HG03378 (cell line): ENCODE measurements at regions not wholly inside any gene's neighbourhood (a gene's known extent, or its start where the extent isn't known, plus 50 kb on each side); places are given as distances from the start of the nearest gene placed in this dataset.
"Not testable (repeated sequence)": the region's sequence is repeated elsewhere in the genome, so short reads cannot be mapped to it uniquely, and the experiment has no call there.

ENCODE experiments used
- ATAC-seq: cut with Tn5 transposase; IDR thresholded peaks from one replicate; pipeline ENCODE4 v1.9.1; 2021; ENCODE audit warnings: mild to moderate bottlenecking, moderate library complexity; ENCODE audit not compliant: unreplicated experiment

DNA sequence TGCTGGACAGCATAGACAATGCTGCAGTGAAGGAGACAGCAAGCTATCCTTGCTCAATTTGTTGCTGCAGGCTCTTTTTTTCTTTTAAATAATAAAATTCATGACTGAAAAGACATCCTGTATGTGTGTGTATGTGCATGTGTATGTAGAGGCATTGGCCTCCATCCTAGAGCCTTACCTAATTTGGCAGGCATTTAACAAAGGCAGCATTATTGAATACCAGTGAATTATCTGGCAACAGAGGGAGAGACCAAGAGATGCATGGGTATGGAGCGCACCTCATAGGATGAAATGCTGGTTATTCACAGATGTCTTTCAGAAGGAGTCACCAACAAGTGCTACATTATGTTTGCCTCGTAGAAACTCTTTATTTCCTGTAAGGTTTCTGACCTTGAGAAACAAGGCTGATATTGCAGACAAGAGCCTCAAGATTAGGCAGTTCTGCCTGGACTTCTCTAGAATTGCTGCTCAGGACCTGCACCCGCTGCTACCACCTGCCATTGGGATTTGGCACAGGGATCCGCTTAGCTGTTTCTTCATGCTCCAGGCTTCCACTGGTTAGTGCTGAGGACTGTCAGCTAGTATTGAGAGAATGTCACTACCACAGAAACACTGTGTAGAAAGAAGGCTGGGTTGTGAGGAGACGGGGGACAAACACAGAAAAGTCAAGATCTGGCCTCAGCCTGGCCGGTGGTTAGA is 247.7 kb upstream of the RFX3 start:
- ATAC-seq = no peak

- no peak for ATAC-seq
Measured at GRCh38 chr9:3769646-3770045, 243.8 kb upstream of the RFX3 start.

DNA sequence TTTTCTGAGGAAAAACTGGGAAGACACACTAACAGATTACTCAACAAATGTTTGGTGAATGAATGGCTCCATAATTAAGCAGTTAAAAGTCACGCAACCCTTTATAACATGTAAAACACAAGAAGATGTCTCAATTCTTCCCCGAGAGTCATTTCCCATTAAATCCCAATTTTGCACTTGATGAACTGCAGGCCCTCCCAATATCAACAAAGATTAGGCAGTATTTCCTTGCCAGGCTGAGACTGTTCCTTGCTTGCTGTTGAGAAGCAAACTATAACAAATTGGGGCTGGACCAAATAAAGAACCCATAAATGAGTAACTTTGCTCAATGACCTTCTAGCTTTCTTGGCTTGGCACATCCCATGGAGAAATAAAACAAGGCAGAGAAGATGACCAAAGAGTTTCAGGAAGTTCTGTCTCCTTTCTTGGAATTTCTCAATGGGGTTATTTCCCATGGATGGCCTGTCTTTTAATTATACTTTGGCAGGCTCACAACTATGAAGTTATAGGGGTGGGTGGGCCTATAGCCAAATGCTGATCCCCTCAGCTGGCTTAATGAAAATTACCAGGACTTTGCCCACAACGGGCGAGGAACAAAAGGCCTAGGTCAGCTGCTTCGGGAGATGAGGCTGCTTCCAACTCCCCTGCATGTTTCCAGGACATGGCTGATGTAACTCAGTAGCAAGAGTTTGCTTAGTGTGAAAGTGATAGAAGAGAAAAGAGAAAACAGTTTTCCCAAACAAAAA is 243.1 kb upstream of the RFX3 start:
- no peak for ATAC-seq

DNA sequence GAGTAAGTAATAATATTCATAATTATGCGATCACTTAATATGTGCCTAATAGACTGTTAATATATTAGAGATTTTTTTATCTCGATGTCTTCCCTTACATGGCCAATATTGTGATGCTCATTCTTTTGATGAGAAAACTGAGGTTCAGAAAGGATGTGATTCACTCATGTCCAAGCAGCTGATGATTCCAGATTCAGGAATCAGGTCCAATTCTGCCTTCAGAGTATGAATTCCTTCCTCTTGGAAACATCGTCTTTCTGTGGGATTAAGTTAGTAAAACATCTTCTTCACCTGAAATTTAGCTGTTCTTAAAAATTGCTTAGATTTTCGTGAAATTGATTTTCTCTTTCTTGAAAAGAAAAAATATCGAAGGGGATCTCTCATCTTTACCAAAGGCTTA is 242.5 kb upstream of the RFX3 start:
- ATAC-seq = no peak

GRCh38 chr9:3762076-3762475 is 236.3 kb upstream of the RFX3 start:
- ATAC-seq = no peak

DNA sequence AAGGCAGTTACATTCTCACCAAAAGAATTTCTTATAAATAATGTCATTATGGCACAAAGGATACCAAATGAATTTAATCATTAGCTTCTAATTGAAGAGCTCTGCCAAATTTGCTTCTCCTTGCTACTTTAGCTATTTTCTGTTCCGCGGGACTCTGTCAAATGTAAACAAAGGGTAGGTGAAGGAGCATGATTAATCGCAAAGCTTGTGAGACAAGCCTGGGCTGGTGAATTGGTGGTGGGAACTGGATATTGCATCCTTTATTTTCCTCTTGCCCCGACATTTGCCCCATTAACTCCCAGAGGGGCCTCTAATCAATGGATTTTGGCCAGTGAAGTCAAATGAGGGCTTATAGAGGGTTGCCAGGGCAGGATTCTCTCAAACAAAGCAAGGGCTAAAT is 234.2 kb upstream of the RFX3 start:
- ATAC-seq = no peak

DNA sequence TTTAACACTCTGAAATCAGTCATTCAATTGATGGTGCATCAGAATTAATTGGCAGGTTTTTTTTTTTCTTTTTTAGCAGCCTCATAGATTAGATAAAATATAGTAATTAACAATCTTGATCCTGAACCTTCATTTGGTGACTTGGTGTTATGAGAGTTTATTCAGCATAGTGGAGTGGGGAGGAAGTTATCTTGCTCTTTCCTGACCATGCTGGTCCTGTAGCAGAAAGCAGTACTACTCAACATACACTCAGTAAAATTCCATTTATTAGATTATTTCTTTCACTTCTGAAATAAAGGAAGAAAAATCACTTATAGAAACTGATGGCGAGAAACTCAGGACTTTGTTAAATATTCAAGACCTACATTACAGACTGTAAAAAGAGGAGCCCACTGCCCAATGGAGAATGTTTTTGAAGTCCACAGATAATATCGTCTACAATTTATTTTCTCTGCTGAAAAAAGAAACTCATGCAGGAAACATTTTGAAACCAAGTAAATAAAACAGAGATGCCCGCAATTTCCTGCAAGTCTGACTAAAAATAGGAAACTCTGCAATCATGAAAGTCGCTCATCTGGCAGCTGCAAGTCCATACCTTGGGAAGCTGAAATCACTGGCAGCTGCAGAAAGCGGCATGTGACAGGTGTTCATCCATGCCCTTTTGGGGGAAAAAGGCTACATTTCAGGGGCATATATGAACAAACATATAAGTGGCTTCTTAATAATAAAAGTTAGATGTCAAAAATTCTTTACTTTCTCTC is 233.2 kb upstream of the RFX3 start:
- no peak for ATAC-seq

- no peak for ATAC-seq
Measured at GRCh38 chr9:3756071-3756470, 230.3 kb upstream of the RFX3 start.

DNA sequence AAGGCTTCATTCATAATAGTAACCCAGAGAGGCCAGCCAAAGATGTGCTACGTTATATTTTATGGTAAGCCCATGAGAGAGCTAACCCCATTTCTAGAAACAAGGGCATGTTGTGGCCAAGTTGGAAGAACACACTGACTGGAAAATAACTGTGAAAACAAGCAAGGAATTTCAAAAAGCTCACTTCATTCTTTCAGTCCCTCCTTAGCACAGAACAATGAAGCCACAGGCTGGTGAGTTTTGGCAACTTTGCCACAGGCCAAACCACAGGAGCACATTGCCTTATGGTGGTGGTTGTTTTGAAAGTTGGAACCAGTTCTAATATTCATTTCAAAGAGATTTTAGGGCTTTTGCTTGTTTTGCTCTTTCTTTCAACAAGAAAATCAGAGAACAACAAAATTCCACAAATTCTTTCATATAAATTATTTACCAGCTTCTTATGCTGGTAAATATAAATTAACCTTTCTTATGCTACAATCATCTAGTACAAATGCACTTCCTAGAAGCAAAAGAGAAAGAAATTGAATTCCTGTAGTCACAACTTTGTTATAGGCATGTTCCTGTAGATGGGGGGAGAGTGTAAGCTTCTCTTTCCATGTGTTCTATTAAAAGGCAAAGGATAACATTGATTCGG is 225.4 kb upstream of the RFX3 start:
- no peak for ATAC-seq

DNA sequence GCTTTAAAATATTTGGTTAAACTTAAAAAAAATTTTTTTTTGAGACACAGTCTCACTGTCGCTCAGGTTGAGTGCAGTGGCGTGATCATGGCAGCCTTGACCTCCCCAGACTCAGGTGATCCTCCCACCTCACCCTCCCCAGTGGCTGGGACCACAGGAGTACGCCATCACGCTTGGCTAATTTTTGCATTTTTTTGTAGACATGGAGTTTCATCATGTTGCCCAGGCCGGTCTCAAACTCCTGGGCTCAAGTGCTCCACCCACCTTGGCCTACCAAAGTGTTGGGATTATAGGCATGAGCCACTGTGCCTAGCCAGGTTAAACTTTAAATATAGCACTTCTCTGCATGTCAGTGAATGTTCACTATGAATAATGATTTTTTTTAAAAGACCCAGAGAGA is 224.5 kb upstream of the RFX3 start:
- ATAC-seq = no peak

- ATAC-seq = no peak
Measured at GRCh38 chr9:3746296-3747275, 220.8 kb upstream of the RFX3 start.

GRCh38 chr9:3743901-3744413 is 218.2 kb upstream of the RFX3 start:
- no peak for ATAC-seq

DNA sequence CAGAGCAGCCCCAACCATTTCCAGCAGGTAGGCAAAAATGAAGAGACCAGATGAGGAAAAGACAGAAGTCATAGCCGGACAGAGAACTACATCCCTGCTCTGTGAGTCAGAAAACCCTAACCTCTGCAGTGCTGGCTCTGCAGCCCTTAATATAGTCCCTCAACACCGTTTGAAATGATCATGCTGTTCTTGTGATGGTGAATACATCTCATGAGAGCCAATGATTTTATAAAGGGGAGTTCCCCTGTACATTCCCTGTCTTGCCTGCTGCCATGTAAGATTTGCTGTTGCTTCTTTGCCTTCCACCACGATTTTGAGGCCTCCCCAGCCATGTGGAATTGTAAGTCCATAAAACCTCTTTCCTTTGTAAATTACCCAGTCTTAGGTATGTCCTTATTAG is 216.8 kb upstream of the RFX3 start:
- ATAC-seq = no peak

GRCh38 chr9:3741729-3742128 is 215.9 kb upstream of the RFX3 start:
- ATAC-seq = no peak

DNA sequence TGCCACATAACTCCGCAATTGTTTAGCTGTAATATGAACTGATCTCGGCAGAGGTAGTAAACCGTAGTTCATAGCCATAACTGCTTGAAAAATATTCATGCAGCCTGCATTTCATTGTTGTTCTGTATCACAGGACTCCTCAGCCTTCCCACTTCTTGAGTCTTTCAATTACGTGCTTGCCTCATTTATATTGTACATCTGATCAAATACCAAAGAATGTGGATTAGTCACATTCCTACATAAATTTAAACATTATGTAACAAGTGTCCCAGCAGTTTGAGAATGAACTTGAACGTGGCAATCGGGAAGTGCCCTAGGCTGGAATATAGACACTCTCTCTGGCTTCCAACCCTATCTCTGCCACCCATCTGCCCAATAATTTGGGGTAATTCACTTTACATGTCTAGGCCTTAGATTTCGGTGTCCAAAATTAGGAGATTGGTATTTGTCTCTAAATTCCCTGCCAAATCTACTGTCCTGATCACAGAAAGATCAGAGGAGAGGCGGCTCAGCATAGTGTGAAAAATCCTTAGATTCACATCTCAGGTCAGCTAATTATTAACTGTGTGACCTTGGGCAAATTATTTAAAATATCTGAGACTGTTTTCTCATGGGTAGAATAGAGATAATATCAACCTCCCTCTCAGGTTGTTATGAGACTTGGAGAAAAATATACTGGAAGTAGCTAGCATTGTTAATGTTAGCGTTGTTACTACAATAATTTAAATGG is 215.1 kb upstream of the RFX3 start:
- no peak for ATAC-seq

DNA sequence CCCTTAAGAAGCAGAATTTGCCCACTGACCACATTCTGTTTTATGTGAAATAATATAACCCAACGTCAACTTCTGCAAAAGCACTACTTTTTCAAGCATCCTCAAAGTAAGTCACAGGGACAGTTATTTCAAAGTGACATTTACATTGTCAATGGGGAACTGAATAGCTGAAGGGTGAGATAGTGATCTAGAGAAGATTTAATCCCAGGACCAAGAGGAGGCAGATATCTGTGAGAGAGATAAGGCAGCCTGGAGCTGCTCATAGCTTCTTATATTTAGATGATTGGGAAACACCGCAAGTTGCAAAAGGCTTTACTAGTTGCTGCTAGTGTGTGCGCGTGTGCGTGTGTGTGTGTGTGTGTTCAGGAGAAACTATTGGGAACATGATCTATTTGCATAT is 210.4 kb upstream of the RFX3 start:
- no peak for ATAC-seq

GRCh38 chr9:3735251-3735650 is 209.4 kb upstream of the RFX3 start:
- no peak for ATAC-seq

- not testable (repeated sequence) for ATAC-seq
Measured at GRCh38 chr9:3733527-3734262, 207.9 kb upstream of the RFX3 start.

DNA sequence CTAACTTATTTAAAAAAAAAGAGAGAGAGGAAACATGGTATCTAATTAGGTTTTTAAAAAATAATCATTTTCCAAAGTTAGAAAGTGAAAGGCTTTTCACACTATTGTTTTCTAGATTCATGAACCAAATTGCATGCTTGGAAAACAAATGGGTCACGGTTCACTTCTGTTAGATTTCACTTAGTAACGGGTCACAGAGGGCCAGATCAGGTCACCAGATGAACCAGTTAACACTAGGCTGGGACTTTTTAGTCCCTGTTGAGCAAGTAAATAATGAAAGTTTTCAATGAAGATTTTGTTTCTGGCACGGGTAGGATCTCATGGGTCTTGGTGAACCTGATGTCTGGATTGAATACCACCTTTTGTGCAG is 207.2 kb upstream of the RFX3 start:
- ATAC-seq = no peak
